ENCODE measurements at regions not wholly inside any gene's neighbourhood (a gene's known extent, or its start where the extent isn't known, plus 50 kb on each side); places are given as distances from the start of the nearest gene placed in this dataset.

DNA sequence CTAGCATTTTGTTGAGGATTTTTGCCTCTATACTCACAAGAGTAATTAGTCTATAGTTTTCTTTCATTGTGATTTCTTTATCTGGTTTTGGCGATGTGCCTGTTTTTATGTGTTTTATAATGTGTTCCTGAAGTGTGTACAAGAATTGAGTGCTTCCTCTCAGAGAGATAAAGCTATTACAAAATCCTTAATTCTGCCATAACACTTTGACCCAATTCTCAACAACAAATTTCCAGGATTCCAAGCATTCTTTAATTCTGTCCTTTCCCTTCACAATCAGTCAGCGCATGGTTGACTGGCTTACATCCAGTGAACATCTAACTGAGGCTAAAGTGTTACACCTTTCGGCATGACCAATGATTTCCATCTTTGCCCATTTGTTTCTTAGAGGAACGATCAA is 282.9 kb upstream of the MVB12B start:
- H3K4me1 Mint-ChIP-seq (ENCODE audit: low read depth): no peaks in the 10 kb centered on the region

DNA sequence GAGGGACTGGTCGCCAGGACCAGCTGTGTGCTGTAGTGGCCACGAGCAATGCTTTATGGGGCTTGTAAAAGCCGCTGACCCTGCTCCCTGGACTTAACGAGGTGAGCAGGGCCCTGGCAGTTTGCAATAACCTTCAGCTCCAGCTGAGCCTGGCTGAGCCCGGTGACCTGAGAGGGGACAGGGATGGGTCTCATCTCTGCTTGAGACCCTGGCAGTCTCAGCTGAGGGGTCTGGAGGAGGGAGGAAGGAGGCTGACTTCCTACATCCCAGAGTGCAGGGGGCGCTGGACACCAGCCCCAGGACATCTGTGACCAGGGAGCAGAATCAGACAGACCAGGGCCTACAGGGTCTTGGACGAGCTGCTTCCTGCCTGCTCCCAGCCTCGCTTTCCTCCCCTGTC is 277.5 kb upstream of the MVB12B start:
- Mint-ChIP-seq H3K36me3 (ENCODE audit: insufficient read depth in 2 of 2) (peaks cover 4 to 9% of the 10 kb centered on the region in 2 donors), H3K9me3 (peaks cover 11 to 12% of the 10 kb centered on the region in 2 donors), H3K27me3 (ENCODE audit: low read depth) (peaks cover 23% of the 10 kb centered on the region), H3K27ac (no peak overlapping the region), H3K4me1 (ENCODE audit: low read depth) (no peaks in the 10 kb centered on the region), H3K4me3 (no peak overlapping the region)
- no peak for ATAC-seq (replicated peaks in 1 of 2)
- DNase-seq: no peak

More for the DNA sequence above, 282.9 kb upstream of the MVB12B start:
- Mint-ChIP-seq H3K27me3 (ENCODE audit: low read depth) (peaks cover 28% of the 10 kb centered on the region), H3K27ac (no peak overlapping the region), H3K9me3 (peaks cover 15 to 16% of the 10 kb centered on the region in 2 donors), H3K36me3 (ENCODE audit: insufficient read depth in 2 of 2) (peaks cover 9% of the 10 kb centered on the region in 2 donors), H3K4me3 (no peak overlapping the region)
- ATAC-seq (replicated peaks in 1 of 2) (no peak), DNase-seq (no peak)

GRCh38 chr9:126049896-126050604 is 276.6 kb upstream of the MVB12B start:
- no peak for ATAC-seq (replicated peaks in 1 of 2)
- H3K9me3 Mint-ChIP-seq: peaks cover 4 to 5% of the 10 kb centered on the region in 2 donors
- no peak overlapping the region for H3K4me3 Mint-ChIP-seq
- peaks cover 22% of the 10 kb centered on the region for H3K27me3 Mint-ChIP-seq (ENCODE audit: low read depth)
- DNase-seq: no peak
- no peaks in the 10 kb centered on the region for H3K4me1 Mint-ChIP-seq (ENCODE audit: low read depth)
- peaks cover 0 to 6% of the 10 kb centered on the region in 2 donors for H3K36me3 Mint-ChIP-seq (ENCODE audit: insufficient read depth in 2 of 2)
- no peak overlapping the region for H3K27ac Mint-ChIP-seq

DNA sequence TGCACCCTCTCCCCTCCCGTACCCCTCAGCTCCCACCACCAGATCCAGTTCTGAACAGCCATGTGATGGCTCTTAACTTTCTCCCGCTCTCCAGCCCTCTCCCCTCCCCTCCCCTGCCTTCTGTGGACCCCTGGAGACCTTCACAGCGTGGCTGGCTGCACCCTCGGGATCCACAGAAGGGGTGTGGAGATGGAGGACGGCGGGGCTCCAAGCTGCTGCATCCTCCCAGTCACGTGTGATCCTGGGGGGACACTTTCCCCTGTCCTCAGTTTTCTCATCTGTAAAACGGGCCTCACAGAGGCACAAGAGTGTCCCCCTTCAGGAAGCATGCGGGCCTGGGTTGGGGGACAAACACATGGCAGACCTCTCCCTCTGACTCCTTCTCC is 276.0 kb upstream of the MVB12B start:
- H3K36me3 Mint-ChIP-seq (ENCODE audit: insufficient read depth in 2 of 2): peaks cover 0 to 4% of the 10 kb centered on the region in 2 donors
- H3K4me1 Mint-ChIP-seq (ENCODE audit: low read depth): no peaks in the 10 kb centered on the region
- no peak overlapping the region for H3K27ac Mint-ChIP-seq
- no peak for DNase-seq
- no peak for ATAC-seq (replicated peaks in 1 of 2)
- H3K9me3 Mint-ChIP-seq: peaks cover 4 to 5% of the 10 kb centered on the region in 2 donors
- H3K4me3 Mint-ChIP-seq: no peak overlapping the region
- peaks cover 21% of the 10 kb centered on the region for H3K27me3 Mint-ChIP-seq (ENCODE audit: low read depth)

DNA sequence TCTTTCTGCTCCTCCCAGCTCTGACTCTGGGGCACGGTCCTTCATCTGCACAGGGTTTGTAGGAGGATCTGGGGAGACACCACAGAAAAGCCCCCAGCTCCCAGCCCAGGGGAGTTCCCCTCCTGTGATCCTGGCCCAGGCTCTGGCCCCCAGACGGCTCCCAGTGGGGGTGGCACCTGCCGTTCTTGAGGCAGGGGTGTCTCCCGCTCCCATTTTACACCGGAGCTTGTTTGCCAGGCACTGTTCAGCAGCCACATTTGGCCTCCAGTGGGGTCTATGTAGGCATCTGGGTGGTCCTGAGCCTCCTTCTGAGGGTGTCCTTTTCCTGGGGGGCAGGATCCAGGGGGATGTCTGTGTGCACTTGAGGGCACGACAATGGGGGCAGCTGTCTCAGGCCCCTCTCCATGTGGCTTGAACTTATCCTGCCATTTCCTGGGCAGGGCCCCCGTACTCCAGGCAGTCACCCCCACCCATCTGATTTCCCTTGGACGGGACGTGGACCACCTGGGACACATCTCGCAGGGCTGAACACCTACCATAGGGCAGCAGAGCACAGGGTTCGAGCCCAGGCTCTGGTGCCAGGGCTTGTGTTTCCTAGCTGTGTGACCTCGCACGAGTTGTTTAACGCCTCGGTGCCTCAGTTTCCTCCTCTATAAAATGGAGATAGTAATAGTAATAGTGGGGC is 275.0 kb upstream of the MVB12B start:
- Mint-ChIP-seq H3K27ac (no peak overlapping the region), H3K36me3 (ENCODE audit: insufficient read depth in 2 of 2) (no peaks in the 10 kb centered on the region), H3K27me3 (ENCODE audit: low read depth) (peaks cover 21% of the 10 kb centered on the region), H3K4me1 (ENCODE audit: low read depth) (no peaks in the 10 kb centered on the region), H3K9me3 (no peaks in the 10 kb centered on the region), H3K4me3 (no peak overlapping the region)
- DNase-seq (no peak), ATAC-seq (replicated peaks in 1 of 2) (no peak)

- no peak overlapping the region for H3K4me3 Mint-ChIP-seq
- no peak overlapping the region for H3K27ac Mint-ChIP-seq
- peaks cover 21% of the 10 kb centered on the region for H3K27me3 Mint-ChIP-seq (ENCODE audit: low read depth)
- H3K4me1 Mint-ChIP-seq (ENCODE audit: low read depth): no peaks in the 10 kb centered on the region
- no peak for ATAC-seq (replicated peaks in 1 of 2)
- H3K36me3 Mint-ChIP-seq (ENCODE audit: insufficient read depth in 2 of 2): no peaks in the 10 kb centered on the region
- H3K9me3 Mint-ChIP-seq: no peaks in the 10 kb centered on the region
- DNase-seq: no peak
Measured at GRCh38 chr9:126052791-126053190, 273.8 kb upstream of the MVB12B start.

DNA sequence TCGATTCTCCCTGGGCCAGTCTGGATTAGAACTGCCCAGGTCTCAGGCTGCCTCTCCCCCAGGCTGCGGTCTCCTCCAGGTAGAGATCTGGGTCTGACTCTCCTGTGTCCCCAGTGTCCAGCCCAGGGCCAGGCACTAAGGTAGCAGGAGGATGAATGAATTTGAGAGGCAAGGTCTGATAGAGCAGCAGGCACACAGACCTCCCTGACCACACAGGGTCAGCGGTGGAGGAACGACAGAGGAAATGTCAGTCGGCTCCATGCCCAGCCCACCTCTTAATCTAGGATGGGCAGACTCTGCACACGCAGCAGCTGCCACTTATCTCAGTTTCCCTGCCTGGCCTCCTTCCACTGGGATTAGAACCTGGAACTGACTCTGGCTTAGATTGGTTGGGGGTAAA is 272.7 kb upstream of the MVB12B start:
- H3K4me3 Mint-ChIP-seq: no peak overlapping the region
- H3K27me3 Mint-ChIP-seq (ENCODE audit: low read depth): peaks cover 23% of the 10 kb centered on the region
- no peaks in the 10 kb centered on the region for H3K4me1 Mint-ChIP-seq (ENCODE audit: low read depth)
- DNase-seq (no peak), ATAC-seq (replicated peaks in 1 of 2) (no peak)
- H3K27ac Mint-ChIP-seq: no peak overlapping the region
- H3K9me3 Mint-ChIP-seq: no peaks in the 10 kb centered on the region
- no peaks in the 10 kb centered on the region for H3K36me3 Mint-ChIP-seq (ENCODE audit: insufficient read depth in 2 of 2)

- ATAC-seq (replicated peaks in 1 of 2) (no peak), DNase-seq (no peak)
- peaks cover 30% of the 10 kb centered on the region for H3K27me3 Mint-ChIP-seq (ENCODE audit: low read depth)
- no peak overlapping the region for H3K4me3 Mint-ChIP-seq
- H3K4me1 Mint-ChIP-seq (ENCODE audit: low read depth): no peaks in the 10 kb centered on the region
- no peaks in the 10 kb centered on the region for H3K36me3 Mint-ChIP-seq (ENCODE audit: insufficient read depth in 2 of 2)
- no peak overlapping the region for H3K27ac Mint-ChIP-seq
- H3K9me3 Mint-ChIP-seq: no peaks in the 10 kb centered on the region
Measured at GRCh38 chr9:126055381-126055985, 271.1 kb upstream of the MVB12B start.

- H3K9me3 Mint-ChIP-seq: no peaks in the 10 kb centered on the region
- no peak overlapping the region for H3K27ac Mint-ChIP-seq
- no peak for ATAC-seq (replicated peaks in 1 of 2)
- H3K4me1 Mint-ChIP-seq (ENCODE audit: low read depth): no peaks in the 10 kb centered on the region
- DNase-seq: no peak
- no peaks in the 10 kb centered on the region for H3K36me3 Mint-ChIP-seq (ENCODE audit: insufficient read depth in 2 of 2)
- H3K27me3 Mint-ChIP-seq (ENCODE audit: low read depth): peaks cover 30% of the 10 kb centered on the region
- H3K4me3 Mint-ChIP-seq: no peak overlapping the region
Measured at GRCh38 chr9:126056312-126057021, 270.2 kb upstream of the MVB12B start.

GRCh38 chr9:126057121-126057825 is 269.4 kb upstream of the MVB12B start:
- H3K4me3 Mint-ChIP-seq: no peak overlapping the region

DNA sequence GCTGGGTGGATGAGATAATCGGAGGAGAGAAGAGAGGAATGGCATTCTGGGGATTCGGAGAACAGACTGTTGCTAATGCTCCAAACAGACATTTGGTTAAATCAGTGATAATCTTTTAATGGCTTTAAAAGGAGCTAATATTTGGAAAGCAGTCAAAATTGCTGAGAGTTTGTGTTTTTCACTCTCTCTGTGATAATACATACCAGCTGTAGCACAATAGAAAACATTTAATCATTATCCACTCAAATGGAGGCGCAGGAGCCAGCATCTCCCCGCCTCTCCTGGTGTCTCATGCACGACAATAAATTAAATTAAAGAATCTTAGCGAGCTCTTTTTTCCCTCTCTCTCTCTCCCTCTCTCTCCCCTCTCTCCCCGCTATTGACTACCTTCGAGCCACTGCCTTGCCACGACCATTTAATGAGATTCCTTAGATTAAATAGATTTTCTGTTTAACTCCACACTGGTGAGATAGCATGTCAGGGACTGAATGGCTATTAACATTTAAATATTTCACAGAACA is 268.6 kb upstream of the MVB12B start:
- peaks cover 28% of the 10 kb centered on the region for H3K27me3 Mint-ChIP-seq (ENCODE audit: low read depth)
- no peaks in the 10 kb centered on the region for H3K36me3 Mint-ChIP-seq (ENCODE audit: insufficient read depth in 2 of 2)
- ATAC-seq (replicated peaks in 1 of 2) (no peak), DNase-seq (no peak)
- H3K4me1 Mint-ChIP-seq (ENCODE audit: low read depth): no peaks in the 10 kb centered on the region
- no peaks in the 10 kb centered on the region for H3K9me3 Mint-ChIP-seq
- H3K27ac Mint-ChIP-seq: no peak overlapping the region
- H3K4me3 Mint-ChIP-seq: no peak overlapping the region

More at GRCh38 chr9:126057121-126057825, 269.4 kb upstream of the MVB12B start:
- ATAC-seq (replicated peaks in 1 of 2): no peak
- H3K27me3 Mint-ChIP-seq (ENCODE audit: low read depth): peaks cover 30% of the 10 kb centered on the region
- no peak for DNase-seq
- H3K27ac Mint-ChIP-seq: no peak overlapping the region
- H3K36me3 Mint-ChIP-seq (ENCODE audit: insufficient read depth in 2 of 2): no peaks in the 10 kb centered on the region
- no peaks in the 10 kb centered on the region for H3K4me1 Mint-ChIP-seq (ENCODE audit: low read depth)
- H3K9me3 Mint-ChIP-seq: no peaks in the 10 kb centered on the region

DNA sequence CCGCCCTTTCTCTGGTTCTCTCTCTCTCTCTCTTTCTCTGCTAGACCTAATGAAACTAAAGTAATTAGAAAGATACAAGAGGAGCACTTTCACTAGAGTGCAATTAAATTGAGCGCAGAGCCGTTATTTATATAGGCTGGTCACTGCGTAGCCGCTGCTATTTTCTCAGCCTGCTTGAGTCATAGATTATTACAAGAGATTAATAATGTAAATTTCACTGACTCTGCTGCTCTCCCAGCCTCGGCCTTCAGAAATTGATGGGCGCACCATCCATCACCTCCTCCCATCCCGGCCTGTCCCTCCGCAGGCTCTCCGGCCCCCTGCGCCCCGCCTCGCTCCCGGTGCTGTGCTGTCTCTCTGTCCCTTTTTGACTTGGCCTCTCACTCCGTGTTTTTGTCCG is 268.0 kb upstream of the MVB12B start:
- H3K36me3 Mint-ChIP-seq (ENCODE audit: insufficient read depth in 2 of 2): no peaks in the 10 kb centered on the region
- H3K9me3 Mint-ChIP-seq: no peaks in the 10 kb centered on the region
- DNase-seq (no peak), ATAC-seq (replicated peaks in 1 of 2) (no peak)
- H3K4me3 Mint-ChIP-seq: no peak overlapping the region
- no peak overlapping the region for H3K27ac Mint-ChIP-seq
- H3K27me3 Mint-ChIP-seq (ENCODE audit: low read depth): peaks cover 23% of the 10 kb centered on the region
- H3K4me1 Mint-ChIP-seq (ENCODE audit: low read depth): no peaks in the 10 kb centered on the region

Data from activated T-cell treated with anti-CD3 and anti-CD28 coated beads, Interleukin-2, amount 50 U/mL, for 72 hours (primary cell).